Activated gamma-delta T cell treated with anti-CD3 and anti-CD28 coated beads, Interleukin-2, amount 50 U/mL, for 16 hours (primary cell): ENCODE measurements at regions not wholly inside any gene's neighbourhood (a gene's known extent, or its start where the extent isn't known, plus 50 kb on each side); places are given as distances from the start of the nearest gene placed in this dataset.
A peak's percentile ranks its signal among the peaks of the same experiment; 100 is the strongest.

ENCODE experiments used
- DNase-seq: peaks from one replicate; pipeline ENCODE4 v3.0.0-alpha.2; 2020; ENCODE audit warnings: low read depth

- no peak for DNase-seq
Measured at GRCh38 chr12:107347261-107347660, 253.9 kb upstream of the CRY1 start.

DNA sequence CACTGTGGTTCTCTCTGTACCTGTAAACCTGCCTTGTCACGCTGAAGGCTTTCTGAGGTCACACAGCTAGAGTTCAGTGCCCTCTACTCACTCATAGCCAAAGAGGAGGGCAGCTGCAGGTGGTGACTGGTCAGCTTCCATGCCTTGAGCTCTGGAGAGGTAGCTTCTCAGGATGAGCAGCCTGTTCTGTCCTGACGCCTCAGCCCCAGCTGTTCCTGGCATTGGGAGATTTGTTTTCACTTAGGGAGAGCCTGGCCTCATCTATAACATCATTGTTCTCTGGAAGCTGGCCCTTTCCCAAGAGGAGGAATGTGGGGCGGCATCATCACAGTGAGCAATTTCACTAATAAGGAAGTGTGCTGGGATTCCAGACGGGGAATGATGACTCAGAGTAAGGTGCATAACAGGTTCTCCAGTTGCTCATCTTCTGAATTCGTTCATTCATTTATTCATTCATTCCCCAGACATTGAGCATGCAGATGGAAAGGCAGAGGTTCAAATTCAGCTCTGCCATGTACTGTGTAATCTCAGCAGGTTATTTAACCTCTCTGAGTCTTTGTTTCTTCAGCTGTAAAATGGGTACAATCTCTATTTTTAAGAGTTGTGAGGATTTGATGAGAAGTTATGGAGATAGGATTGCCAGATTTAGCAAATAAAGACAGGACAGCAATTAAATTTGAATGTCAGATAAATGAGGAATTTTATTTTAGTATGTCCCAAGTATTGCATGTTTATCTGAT is 255.8 kb upstream of the CRY1 start:
- no peak for DNase-seq

DNA sequence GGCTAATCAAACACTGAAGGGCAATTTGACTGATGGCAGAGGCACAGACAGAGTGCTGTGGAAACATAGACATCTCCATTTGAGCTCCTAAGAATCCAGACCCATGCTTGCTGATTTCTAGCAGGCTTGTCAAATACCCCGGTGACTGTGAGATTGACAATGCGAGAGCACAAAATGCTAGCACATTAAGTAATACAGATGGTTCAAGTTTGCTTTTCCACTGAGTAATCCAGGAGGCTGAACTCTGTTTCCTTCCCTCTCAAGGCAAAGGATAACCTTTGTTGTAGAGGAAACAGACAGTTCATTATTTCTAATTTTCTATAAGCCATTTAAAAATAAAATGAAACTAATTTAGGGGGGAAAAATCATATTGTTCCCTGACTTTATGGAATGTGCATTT is 256.5 kb upstream of the CRY1 start:
- DNase-seq = no peak

GRCh38 chr12:107351109-107351508 is 257.8 kb upstream of the CRY1 start:
- no peak for DNase-seq

DNA sequence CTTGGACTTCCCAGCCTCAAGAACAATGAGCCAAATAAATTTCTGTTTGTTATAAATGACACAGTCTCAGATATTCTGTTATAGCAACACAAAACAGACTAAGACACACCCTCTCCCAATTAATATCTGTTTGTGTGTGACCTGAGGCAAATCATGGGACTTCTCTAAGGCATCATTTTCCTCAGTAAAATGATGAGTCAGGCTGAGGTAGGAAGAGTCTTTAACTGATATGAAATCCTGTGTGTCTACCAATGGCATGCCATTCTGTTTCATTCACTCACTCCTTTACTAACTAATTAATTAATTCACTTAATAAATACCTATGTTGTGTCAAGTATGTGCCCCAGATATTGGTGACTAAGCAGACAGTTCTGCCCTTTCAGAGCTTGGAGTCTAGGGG is 258.4 kb upstream of the CRY1 start:
- no peak for DNase-seq

- DNase-seq = peak; percentile 30
Measured at GRCh38 chr12:107352347-107353081, 259.2 kb upstream of the CRY1 start.

DNA sequence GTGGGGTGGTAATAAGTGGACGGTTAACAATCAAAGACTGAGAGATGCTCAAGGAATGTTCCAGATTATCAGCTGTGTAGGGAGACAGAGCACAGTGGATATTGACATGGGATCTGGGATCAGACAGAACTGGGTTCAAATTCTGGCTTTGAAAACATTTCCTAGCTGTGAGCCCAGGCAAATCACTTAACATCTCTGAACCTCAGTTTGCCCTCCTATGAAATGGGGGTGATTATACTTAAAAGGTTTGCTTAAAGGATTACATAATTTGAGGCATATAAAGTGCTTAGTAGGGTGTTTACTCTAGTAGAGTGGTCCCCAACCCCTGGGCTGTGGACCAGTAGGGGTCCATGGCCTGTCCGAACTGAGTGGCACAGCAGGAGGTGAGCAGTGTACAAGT is 260.0 kb upstream of the CRY1 start:
- DNase-seq = no peak

DNA sequence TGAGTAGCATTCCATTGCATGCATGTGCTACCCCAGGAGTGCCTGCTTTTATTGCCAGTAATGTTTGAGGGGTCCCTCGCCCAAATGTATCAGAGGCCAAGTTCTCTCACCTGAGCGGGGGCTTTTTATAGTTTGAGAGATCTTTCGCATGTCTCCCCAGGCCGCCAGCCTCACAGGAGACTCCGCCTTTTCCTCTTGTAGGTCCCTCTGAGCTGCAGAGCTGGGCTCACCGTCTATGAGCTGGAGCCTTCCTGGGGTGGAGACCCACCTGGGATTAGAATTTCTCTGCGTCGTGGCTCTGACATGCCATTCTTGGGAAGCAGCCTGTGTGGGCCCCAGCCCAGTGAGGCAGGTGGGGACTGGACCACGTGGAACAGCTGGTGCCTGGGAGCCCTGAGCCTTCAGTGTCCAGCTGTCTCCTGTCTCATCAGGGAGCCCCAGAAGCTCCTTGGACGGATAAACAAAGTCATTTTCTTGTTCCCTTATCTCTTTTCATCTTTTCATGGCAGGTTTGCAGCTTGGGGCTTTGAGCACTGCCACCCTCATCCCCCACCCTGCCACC is 261.7 kb upstream of the CRY1 start:
- DNase-seq = no peak

DNA sequence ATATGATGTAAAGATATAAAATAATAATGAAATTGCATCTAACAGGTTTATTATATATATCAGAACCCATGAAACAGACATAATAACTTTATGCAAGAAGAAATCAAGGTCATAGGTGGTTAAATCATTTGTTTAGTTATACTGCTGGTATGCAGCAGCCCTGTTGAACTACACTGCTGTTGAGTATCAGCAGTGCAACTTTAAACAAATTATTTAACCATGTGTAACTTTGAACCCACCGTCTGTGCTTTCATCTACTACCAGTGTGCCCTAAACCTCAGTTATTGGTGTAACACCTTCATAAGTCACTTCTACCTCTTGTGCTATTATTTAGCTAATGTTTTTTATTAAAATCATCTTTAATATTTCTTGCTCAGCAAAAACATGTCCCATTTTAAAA is 262.3 kb upstream of the CRY1 start:
- no peak for DNase-seq

DNA sequence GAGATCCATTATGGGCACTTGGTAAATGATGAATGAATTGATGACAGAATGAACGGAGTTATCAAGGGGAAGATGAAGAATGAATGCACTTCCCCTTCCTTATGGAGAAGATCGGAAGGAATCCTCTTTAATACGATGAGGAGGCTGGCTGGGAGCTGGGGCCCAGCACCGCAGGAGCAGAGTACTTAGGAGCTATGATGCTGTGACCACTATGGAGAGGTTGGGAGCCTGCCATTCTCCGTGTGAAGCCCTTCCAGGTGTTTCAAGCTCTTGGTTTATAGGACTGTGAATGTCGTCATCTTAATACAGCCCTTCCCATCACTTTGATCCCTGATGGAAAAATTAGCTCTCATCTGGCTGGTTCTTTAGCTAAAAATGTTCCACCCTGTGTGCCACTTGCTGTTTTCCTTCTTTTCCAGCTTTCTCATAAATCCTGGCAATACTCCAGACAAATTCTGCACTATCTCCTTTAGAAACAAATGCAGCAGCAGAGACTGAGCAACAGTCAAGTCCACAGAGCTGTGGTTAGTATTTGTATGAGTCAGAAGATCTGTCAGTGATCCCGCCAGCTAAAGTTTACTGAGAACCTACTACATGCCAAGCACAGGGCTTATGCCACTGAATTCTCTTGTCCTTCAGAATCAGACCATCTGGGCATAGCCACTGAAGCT is 263.1 kb upstream of the CRY1 start:
- DNase-seq = no peak

GRCh38 chr12:107356937-107357295 is 263.6 kb upstream of the CRY1 start:
- DNase-seq = no peak

GRCh38 chr12:107359382-107359781 is 266.0 kb upstream of the CRY1 start:
- DNase-seq = no peak

DNA sequence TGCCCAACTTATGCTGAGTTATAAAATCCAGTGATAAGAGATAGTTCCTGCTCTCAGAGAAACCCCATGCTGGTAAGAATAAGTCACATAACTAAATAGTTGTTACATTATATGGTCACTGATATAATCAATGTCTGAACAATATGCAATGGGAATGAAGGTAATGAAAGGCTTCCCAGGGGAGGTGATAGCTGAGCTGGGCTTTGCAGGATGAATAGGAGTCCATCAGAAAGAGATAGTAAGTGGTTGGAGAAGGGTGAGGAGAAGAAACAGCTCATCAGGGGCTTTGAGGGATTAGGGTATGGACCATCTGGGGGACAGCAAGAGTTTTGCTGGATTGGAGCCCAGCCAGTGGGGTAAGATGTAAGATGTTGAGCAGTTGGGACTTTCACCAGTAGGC is 266.7 kb upstream of the CRY1 start:
- no peak for DNase-seq

DNA sequence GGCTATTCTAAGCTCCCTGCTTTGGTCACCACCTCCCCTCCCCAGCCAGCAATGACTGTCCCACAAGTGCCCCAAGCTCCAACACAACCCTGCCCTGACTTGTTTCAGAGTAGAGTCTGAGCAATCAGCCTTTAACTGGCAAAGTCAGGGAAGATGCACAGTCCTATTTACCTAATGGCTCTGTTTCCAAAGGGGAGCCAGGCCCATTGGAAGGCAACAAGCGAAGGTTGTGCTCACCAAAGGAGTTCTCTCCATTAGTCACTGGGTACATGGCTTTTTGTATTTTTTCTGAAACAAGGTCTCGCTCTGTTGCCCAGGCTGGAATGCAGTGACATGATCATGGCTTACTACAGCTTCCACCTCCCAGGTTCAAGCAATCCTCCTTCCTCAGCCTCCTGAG is 267.1 kb upstream of the CRY1 start:
- no peak for DNase-seq

- DNase-seq = no peak
Measured at GRCh38 chr12:107361970-107362369, 268.6 kb upstream of the CRY1 start.

- no peak for DNase-seq
Measured at GRCh38 chr12:107362960-107363359, 269.6 kb upstream of the CRY1 start.

GRCh38 chr12:107364875-107365518 is 271.6 kb upstream of the CRY1 start:
- DNase-seq = no peak

DNA sequence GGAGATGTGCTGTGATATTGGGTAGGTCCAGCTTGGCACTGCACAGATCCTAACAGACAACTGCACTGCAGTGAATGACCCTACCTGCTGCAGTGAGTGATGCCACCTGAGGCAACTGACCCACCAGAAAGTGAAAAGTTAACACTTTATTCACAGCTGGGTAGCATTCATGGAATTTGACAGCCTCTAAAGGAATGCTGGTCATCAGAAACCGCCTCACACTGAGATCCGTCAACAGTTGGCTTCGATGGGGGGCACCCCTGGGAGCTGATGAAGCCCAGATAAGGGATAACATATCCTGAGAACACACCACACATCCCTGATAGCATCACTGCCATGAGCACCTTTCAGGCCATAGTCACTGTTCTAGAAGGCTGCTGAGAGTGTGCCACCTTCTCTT is 272.4 kb upstream of the CRY1 start:
- no peak for DNase-seq

DNA sequence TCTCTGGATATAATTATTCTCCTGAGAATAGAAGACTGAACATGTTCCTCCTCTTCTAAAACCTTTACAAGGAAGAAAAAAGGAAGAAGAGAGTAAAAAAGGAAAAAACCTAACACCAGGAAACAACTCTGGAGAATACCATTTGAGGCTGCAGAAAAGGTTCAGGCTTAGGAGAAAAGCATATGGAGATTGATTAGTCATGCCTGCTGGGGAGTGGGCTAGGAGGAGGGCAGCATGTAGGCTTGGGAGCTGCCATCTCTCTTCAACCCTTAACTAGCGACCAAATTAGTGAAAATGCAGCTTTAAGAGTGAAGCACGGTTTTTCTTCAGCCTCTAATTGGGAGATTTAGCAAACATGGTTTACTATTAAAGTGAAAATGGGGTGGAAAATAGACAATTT is 273.0 kb upstream of the CRY1 start:
- no peak for DNase-seq

GRCh38 chr12:107368586-107368985 is 275.2 kb upstream of the CRY1 start:
- DNase-seq = no peak

DNA sequence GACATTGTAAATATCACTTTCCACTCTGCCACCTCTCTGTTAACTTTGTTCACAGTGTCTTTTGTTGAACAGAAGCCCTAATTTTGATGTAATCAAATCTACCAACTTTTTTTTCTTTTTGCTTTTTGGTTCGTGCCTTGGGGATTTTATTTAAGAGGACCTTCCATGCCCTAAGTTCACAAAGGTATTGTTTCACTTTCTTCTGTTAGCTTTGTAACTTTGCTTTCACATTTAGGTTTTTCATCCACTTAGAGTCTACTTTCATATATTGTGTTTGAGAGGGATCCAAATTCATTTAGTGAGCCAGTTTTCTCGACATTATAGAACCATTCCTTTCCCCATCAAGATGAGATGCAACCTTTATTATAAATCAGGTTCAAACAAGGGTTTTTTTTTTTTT is 275.7 kb upstream of the CRY1 start:
- DNase-seq = no peak

DNA sequence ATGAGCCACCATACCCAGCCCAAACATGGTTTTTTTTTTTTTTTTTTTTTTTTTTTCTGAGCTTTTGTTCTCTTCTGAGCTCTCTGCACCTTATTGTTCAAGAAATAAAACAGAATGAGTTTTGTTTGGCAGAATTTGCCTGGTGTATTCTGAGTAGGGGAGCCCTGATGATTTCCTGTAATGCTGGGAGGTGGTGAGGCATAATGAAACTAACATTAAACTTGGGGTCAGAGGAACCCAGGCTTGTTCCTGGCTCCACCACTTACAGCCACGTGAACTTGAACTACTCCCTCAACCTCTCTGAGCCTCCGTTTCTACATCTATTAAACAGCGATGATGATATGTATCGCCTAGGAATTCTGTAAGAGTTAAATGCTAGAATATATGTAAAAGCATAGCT is 276.3 kb upstream of the CRY1 start:
- no peak for DNase-seq

DNA sequence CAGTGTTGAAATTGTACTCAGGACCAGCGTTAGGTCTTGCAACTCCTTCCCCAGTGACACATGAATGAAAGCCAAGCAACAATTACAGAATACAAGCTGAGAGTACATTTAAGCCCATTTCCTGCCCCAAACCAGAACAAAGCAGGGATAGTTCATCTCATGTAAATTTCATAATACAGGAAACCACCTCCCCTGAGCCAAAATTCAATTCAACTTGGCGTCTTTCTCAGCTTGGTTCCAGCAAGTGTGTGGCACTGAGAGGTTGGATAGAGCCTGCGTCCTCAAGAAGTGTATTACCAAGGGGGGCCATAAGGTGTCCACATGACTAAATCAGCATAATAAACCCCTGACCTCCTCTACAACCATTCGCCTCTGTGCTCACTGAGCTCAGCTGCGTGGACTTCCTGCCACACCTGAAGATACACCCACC is 278.9 kb upstream of the CRY1 start:
- peak; percentile 26 for DNase-seq
